Tibial nerve (tissue), 4 donors: ENCODE measurements at regions not wholly inside any gene's neighbourhood (a gene's known extent, or its start where the extent isn't known, plus 50 kb on each side); places are given as distances from the start of the nearest gene placed in this dataset.
A peak's percentile ranks its signal among the peaks of the same experiment; 100 is the strongest.

Source experiments
- DNase-seq, 2 donors: peaks; one replicate each; pipeline ENCODE4 v3.0.0-alpha.2; 2019; ENCODE audit warnings: low spot score in 2 of 2
- H3K27ac ChIP-seq, 4 donors: fragments of 200-600 bp; sonication (generic) in 3 of 4; one replicate each; pipeline ENCODE4 v1.5.1; 2017 to 2019; ENCODE audit warnings: mild to moderate bottlenecking in 1 of 4
- H3K27me3 ChIP-seq, 2 donors: fragments of 200-600 bp; sonication (generic) in 1 of 2; one replicate each; pipeline versions ENCODE4 v1.5.1 to v1.6.0; 2017 to 2019
- H3K36me3 ChIP-seq, 3 donors: fragments of 200-600 bp; sonication (generic); one replicate each; pipeline ENCODE4 v1.5.1; 2018 to 2019
- H3K4me1 ChIP-seq, 4 donors: fragments of 200-600 bp; sonication (generic) in 3 of 4; one replicate each; pipeline ENCODE4 v1.5.1; 2017 to 2019
- H3K4me3 ChIP-seq, 4 donors: fragments of 200-600 bp; sonication (generic) in 3 of 4; one replicate each; pipeline ENCODE4 v1.5.1; 2017 to 2019; ENCODE audit warnings: mild to moderate bottlenecking in 1 of 4, moderate library complexity in 1 of 4
- H3K9me3 ChIP-seq, 4 donors: fragments of 200-600 bp; sonication (generic) in 3 of 4; one replicate each; pipeline ENCODE4 v1.5.1; 2017 to 2019
- EP300 ChIP-seq, 2 donors: sonication (generic); formaldehyde crosslinking; IDR thresholded peaks; one replicate each; pipeline ENCODE4 v1.6.1; 2017; ENCODE audit warnings: antibody characterized with exemption in 2 of 2, mild to moderate bottlenecking in 1 of 2
- POLR2A ChIP-seq, 2 donors: fragments of 450-650 bp; IDR thresholded peaks; one replicate each; pipeline ENCODE4 v1.6.1; 2017; ENCODE audit warnings: antibody characterized with exemption in 2 of 2, mild to moderate bottlenecking in 2 of 2, moderate library complexity in 2 of 2
- WGBS, 2 donors: methylation state at CpG; one replicate each; pipeline ENCODE4 v1.1.5; 2018; 5-methylcytosine and 5-hydroxymethylcytosine counted together
- TF ChIP-seq, protein P1 (sequence below), 5 experiments: fragments of 200-600 bp in 3 of 5; fragments of 450-650 bp in 2 of 5; sonication (generic) in 3 of 5; IDR thresholded peaks; one replicate each; pipeline ENCODE4 v1.5.1; 2016 to 2019; ENCODE audit warnings: antibody characterized with exemption in 5 of 5, mild to moderate bottlenecking in 3 of 5, moderate library complexity in 2 of 5

DNA sequence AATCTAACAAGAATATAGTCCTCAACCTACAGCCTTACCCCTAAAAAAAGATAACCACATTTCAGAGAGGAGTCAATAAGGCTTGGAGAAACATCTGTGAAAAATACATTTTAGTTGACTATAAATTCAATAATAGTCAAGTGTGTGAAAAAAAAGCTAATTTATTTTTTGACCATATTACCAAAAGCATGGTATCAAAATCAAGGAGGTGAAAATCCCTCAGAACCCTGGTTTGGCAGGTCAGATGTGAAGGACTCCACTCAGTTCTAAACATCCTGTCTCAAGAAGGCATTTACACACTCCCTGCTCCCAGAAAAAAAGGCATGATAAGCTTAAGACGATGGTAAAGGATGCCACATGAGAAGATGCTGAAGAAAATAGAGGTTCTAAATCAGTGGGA, 745.1 kb upstream of the TENM3 start:
- H3K27me3 ChIP-seq = no peaks in the 10 kb centered on the region
- no peaks in the 10 kb centered on the region for H3K4me1 ChIP-seq
- H3K36me3 ChIP-seq = no peaks in the 10 kb centered on the region
- DNase-seq = no peak
- no peaks in the 10 kb centered on the region for H3K9me3 ChIP-seq
- H3K4me3 ChIP-seq = no peak overlapping the region
- H3K27ac ChIP-seq = no peak overlapping the region
- TF ChIP-seq, protein P1, sequence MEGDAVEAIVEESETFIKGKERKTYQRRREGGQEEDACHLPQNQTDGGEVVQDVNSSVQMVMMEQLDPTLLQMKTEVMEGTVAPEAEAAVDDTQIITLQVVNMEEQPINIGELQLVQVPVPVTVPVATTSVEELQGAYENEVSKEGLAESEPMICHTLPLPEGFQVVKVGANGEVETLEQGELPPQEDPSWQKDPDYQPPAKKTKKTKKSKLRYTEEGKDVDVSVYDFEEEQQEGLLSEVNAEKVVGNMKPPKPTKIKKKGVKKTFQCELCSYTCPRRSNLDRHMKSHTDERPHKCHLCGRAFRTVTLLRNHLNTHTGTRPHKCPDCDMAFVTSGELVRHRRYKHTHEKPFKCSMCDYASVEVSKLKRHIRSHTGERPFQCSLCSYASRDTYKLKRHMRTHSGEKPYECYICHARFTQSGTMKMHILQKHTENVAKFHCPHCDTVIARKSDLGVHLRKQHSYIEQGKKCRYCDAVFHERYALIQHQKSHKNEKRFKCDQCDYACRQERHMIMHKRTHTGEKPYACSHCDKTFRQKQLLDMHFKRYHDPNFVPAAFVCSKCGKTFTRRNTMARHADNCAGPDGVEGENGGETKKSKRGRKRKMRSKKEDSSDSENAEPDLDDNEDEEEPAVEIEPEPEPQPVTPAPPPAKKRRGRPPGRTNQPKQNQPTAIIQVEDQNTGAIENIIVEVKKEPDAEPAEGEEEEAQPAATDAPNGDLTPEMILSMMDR (IDR thresholded peaks at IDR 0.05) = no peak
- TF ChIP-seq POLR2A (IDR thresholded peaks at IDR 0.05) (no peak), EP300 (IDR thresholded peaks at IDR 0.05) (no peak)
- 91 to 92% methylated on average over 1 of the region's 1 CpG for WGBS, 2 donors

DNA sequence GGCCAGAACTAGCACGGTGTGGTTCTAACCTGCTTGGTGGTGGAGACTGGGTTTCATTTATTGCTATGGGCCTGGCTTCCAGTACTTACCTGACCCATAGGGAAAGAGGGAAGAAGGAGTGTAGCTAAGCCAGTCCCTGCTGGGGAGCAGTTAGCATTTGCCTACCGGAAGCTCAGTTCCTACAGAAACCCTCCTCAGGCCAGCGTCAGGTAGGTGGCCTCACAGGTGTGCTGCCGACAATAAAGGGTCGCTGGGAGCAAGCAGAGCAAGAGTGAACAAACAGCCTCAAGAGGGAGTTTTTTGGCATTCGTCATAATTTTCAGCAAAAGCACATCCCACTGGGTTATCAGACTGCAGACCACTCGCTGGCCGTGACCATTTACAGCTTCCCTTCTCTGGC, 740.6 kb upstream of the TENM3 start:
- no peak overlapping the region for H3K4me3 ChIP-seq
- DNase-seq = no peak
- H3K4me1 ChIP-seq = no peaks in the 10 kb centered on the region
- WGBS, 2 donors = 90 to 94% methylated on average over 8 of the region's 8 CpGs
- no peak overlapping the region for H3K27ac ChIP-seq
- no peak for TF ChIP-seq POLR2A (IDR thresholded peaks at IDR 0.05)
- TF ChIP-seq, protein P1 (IDR thresholded peaks at IDR 0.05) = no peak
- no peak for TF ChIP-seq EP300 (IDR thresholded peaks at IDR 0.05)
- H3K27me3 ChIP-seq = no peaks in the 10 kb centered on the region
- H3K9me3 ChIP-seq = no peaks in the 10 kb centered on the region
- no peaks in the 10 kb centered on the region for H3K36me3 ChIP-seq

DNA sequence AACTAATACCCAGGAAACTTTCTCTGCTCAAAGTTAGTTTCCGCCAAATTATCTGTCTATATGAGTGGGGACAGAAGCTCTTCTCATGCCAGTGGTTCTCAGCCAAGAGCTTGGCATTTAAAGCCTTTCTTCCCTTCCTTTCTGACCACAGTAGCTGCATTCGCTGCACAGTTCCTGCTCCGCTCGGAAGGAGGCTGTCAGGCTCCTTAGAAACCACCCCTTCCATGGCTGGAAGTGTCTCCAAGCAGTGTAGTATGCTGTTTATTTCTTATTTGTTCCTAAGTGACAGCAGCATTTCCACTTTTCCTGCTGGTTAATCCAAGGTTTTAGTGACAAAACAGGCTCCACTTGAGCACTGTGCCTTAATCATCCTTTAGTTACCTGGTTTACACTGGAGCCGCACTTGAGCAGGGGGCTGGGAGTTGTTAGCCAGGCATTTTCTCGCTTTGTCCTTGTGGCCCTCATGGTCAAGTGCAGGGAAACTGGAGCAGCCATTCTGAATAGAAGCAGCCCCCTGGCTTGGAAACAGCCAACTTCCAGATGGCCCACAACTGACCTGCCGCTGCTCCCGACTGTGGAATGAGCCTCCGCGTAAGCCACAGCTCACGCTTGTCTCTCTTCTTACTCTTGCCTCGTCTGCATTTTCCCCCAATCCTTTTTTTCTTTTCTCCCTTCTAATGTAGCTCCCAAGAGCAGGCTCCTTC, 739.4 kb upstream of the TENM3 start:
- Histone ChIP-seq H3K36me3 (no peaks in the 10 kb centered on the region), H3K4me1 (no peaks in the 10 kb centered on the region), H3K4me3 (no peak overlapping the region), H3K27me3 (no peaks in the 10 kb centered on the region), H3K9me3 (no peaks in the 10 kb centered on the region), H3K27ac (peak overlapping the region in 1 of 4 donors; percentile 9)
- WGBS, 2 donors = 35 to 44% methylated on average over 12 of the region's 12 CpGs
- TF ChIP-seq POLR2A (IDR thresholded peaks at IDR 0.05) = no peak
- no peak for TF ChIP-seq EP300 (IDR thresholded peaks at IDR 0.05)
- TF ChIP-seq, protein P1 (IDR thresholded peaks at IDR 0.05) = no peak
- DNase-seq = no peak

DNA sequence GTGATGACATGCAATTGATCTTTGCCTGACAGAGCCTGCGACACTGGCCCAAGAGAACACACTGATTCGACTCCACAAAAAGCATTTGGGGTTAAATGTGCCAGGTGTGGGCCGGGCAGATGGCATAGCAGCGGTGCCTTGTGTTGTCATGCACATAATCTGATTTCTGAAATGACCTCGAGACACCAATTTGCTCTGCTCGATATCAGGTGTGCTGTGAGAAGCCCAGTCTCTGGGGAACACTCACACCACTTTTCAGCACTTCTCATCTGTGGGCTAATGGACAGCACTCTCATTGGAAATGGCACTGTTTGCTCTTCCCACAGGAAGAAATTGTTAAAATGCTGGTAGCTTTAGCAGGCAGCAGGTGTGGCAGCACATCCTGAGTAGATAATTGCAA, 738.3 kb upstream of the TENM3 start:
- H3K27ac ChIP-seq = no peak overlapping the region

DNA sequence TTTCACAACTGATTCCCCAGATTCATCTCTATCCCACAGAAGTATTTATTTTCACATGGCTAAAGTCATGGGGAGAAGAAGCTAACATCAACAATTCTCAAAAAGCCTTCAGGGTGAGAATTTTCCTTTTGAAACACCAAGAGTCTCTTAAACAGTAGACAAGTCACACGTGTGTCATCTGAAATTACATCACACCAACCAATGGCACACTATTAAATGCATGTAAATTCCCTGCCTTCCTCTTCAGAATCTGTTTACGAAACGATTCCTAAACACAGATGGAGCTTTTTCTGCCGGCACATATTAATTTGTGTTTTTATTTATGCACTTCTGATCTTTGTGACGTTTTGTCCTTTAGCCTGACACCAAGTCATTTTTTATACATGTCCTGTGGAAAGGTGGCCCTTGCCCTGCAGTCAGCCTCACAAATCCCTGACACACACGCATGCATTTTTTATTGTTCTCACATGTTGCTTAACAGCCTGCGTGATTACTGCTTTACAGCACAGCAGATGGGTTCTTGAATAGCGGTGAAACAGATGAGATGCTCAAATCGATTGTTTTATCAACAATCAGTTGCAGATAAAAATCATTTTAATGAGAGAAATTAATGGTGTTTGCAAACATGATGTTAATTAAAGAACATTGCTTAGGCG, 735.9 kb upstream of the TENM3 start:
- Histone ChIP-seq H3K4me3 (no peak overlapping the region), H3K36me3 (no peaks in the 10 kb centered on the region), H3K9me3 (no peaks in the 10 kb centered on the region), H3K4me1 (peaks cover 0 to 3% (median 0%) of the 10 kb centered on the region in 4 donors), H3K27me3 (no peaks in the 10 kb centered on the region), H3K27ac (no peak overlapping the region)
- DNase-seq = no peak
- WGBS, 2 donors = 59 to 63% methylated on average over 10 of the region's 10 CpGs
- TF ChIP-seq EP300 (IDR thresholded peaks at IDR 0.05) (no peak), POLR2A (IDR thresholded peaks at IDR 0.05) (no peak)
- TF ChIP-seq, protein P1 (IDR thresholded peaks at IDR 0.05) = no peak

More for the DNA sequence above, 738.3 kb upstream of the TENM3 start:
- DNase-seq = no peak
- peaks cover 0 to 3% (median 0%) of the 10 kb centered on the region in 4 donors for H3K4me1 ChIP-seq
- 78 to 81% methylated on average over 6 of the region's 6 CpGs for WGBS, 2 donors
- H3K4me3 ChIP-seq = no peak overlapping the region
- TF ChIP-seq, protein P1 (IDR thresholded peaks at IDR 0.05) = no peak
- TF ChIP-seq POLR2A (IDR thresholded peaks at IDR 0.05) (no peak), EP300 (IDR thresholded peaks at IDR 0.05) (no peak)
- no peaks in the 10 kb centered on the region for H3K9me3 ChIP-seq
- no peaks in the 10 kb centered on the region for H3K36me3 ChIP-seq
- no peaks in the 10 kb centered on the region for H3K27me3 ChIP-seq
